OCI-LY7 (cell line): ENCODE measurements at regions not wholly inside any gene's neighbourhood (a gene's known extent, or its start where the extent isn't known, plus 50 kb on each side); places are given as distances from the start of the nearest gene placed in this dataset.
"Not testable (repeated sequence)": the region's sequence is repeated elsewhere in the genome, so short reads cannot be mapped to it uniquely, and the experiment has no call there.

Source experiments
- BruUV-seq: library from RNA; stranded (reverse); fragments of 400-500 nt; replicated peaks from 2 replicates; lab custom pipeline; 2021; lab: Mats Ljungman, UMichigan
- CTCF ChIA-PET: fragments of 300-600 bp; sonication (Branson Sonifier 250); formaldehyde crosslinking; loops from one replicate; lab custom pipeline; 2022; ENCODE audit warnings: antibody characterized with exemption; ENCODE audit not compliant: unreplicated experiment; lab: Charles Lee
- POLR2A ChIA-PET: fragments of 300-600 bp; sonication (Branson Sonifier 250); formaldehyde crosslinking; loops from one replicate; lab custom pipeline; 2022; ENCODE audit warnings: antibody characterized with exemption; lab: Charles Lee
- DNase-seq: peaks from one replicate; pipeline ENCODE4 v3.0.0-alpha.2; 2015; ENCODE audit warnings: low spot score
- H2AFZ ChIP-seq: fragments of 200-600 bp; sonication (generic), shearing (Covaris generic); 2 replicates; pipeline ENCODE4 v1.6.1; 2014; ENCODE audit warnings: mild to moderate bottlenecking, antibody characterized with exemption, low read length, moderate library complexity
- H3K27ac ChIP-seq: fragments of 200-600 bp; sonication (generic); 2 replicates; pipeline ENCODE4 v1.5.1; 2014; ENCODE audit warnings: mixed run types, low read depth, mild to moderate bottlenecking, moderate library complexity, low read length, inconsistent platforms; ENCODE audit not compliant: poor library complexity, severe bottlenecking
- H3K36me3 ChIP-seq: fragments of 200-600 bp; sonication (generic); 2 replicates; pipeline ENCODE4 v1.6.1; 2014; ENCODE audit warnings: mild to moderate bottlenecking, antibody characterized with exemption, low read length, moderate library complexity, mixed read lengths; ENCODE audit not compliant: insufficient read depth
- H3K4me1 ChIP-seq: fragments of 200-600 bp; sonication (generic); 2 replicates; pipeline ENCODE4 v1.5.1; 2014; ENCODE audit warnings: mild to moderate bottlenecking, low read length; ENCODE audit not compliant: insufficient read depth, poor library complexity, severe bottlenecking
- H3K4me2 ChIP-seq: fragments of 200-600 bp; sonication (generic); 2 replicates; pipeline ENCODE4 v1.6.1; 2014; ENCODE audit warnings: mild to moderate bottlenecking, low read length
- H3K4me3 ChIP-seq: fragments of 200-600 bp; sonication (generic); 2 replicates; pipeline ENCODE4 v1.5.1; 2014; ENCODE audit warnings: mild to moderate bottlenecking, low read depth, low read length; ENCODE audit not compliant: poor library complexity, severe bottlenecking
- H3K79me2 ChIP-seq: fragments of 200-600 bp; sonication (generic); 2 replicates; pipeline ENCODE4 v1.6.1; 2016; ENCODE audit warnings: low read depth, mild to moderate bottlenecking, low read length, moderate library complexity, mixed read lengths; ENCODE audit not compliant: insufficient read depth
- H3K9me2 ChIP-seq: fragments of 200-600 bp; sonication (generic); 2 replicates; pipeline ENCODE4 v1.6.1; 2016; ENCODE audit warnings: mild to moderate bottlenecking, low read length, mixed read lengths; ENCODE audit not compliant: insufficient read depth
- H3K9me3 ChIP-seq: fragments of 200-600 bp; sonication (generic); 2 replicates; pipeline ENCODE4 v1.6.1; 2014; ENCODE audit warnings: mild to moderate bottlenecking, mixed run types, low read length, mixed read lengths
- H4K20me1 ChIP-seq: fragments of 200-600 bp; sonication (generic); 2 replicates; pipeline ENCODE4 v1.6.1; 2014; ENCODE audit warnings: mild to moderate bottlenecking, antibody characterized with exemption, low read length, moderate library complexity, mixed read lengths; ENCODE audit not compliant: insufficient read depth
- EZH2phosphoT487 ChIP-seq: fragments of 200-600 bp; sonication (generic); IDR thresholded peaks from 2 replicates; pipeline ENCODE4 v1.6.1; 2018; ENCODE audit warnings: low read depth, borderline replicate concordance, mild to moderate bottlenecking, mixed run types, antibody characterized with exemption, low read length, moderate library complexity, mixed read lengths
- intact Hi-C: fragments of 100-400 bp; cut with micrococcal nuclease; formaldehyde crosslinking; loops from one replicate; pipeline ENCODE4 v1.10.0; 2022; ENCODE audit not compliant: unreplicated experiment
- TF ChIP-seq, protein P1 (sequence below): fragments of 200-600 bp; sonication (generic); conservative IDR thresholded peaks from 2 replicates; pipeline ENCODE4 v1.5.1; 2014; ENCODE audit warnings: mild to moderate bottlenecking, antibody characterized with exemption, low read length, moderate library complexity, mixed read lengths

DNA sequence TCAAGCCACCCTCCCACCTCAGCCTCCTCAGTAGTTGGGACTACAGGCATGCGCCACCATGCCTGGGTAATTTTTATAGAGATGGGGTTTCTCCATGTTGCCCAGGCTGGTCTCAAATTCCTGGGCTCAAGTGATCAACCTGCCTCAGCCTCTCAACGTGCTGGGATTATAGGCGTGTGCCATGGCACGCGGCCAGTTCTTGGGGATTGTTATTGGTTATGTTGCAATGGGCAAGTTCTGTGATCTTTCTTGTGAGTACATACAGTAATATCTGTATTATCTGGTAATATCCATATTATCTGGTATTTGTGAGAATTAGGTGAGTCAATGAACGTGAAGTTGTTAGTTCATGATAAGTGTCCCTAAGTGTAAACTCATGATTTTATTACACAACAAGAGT lies 90.3 kb upstream of the TBL1X start:
- Histone ChIP-seq H3K27ac (no peak overlapping the region), H3K4me3 (no peak overlapping the region), H3K4me2 (no peak overlapping the region), H3K9me2 (no peaks in the 10 kb centered on the region), H3K9me3 (no peaks in the 10 kb centered on the region), H4K20me1 (no peaks in the 10 kb centered on the region), H3K36me3 (no peaks in the 10 kb centered on the region), H3K79me2 (no peaks in the 10 kb centered on the region), H2AFZ (no peak overlapping the region), H3K4me1 (no peaks in the 10 kb centered on the region)
- no TSS peak for BruUV-seq
- no peak for DNase-seq
- intact Hi-C loops: no loop called here
- ChIA-PET CTCF (no interaction called here), POLR2A (no interaction called here)
- TF ChIP-seq, protein P1, sequence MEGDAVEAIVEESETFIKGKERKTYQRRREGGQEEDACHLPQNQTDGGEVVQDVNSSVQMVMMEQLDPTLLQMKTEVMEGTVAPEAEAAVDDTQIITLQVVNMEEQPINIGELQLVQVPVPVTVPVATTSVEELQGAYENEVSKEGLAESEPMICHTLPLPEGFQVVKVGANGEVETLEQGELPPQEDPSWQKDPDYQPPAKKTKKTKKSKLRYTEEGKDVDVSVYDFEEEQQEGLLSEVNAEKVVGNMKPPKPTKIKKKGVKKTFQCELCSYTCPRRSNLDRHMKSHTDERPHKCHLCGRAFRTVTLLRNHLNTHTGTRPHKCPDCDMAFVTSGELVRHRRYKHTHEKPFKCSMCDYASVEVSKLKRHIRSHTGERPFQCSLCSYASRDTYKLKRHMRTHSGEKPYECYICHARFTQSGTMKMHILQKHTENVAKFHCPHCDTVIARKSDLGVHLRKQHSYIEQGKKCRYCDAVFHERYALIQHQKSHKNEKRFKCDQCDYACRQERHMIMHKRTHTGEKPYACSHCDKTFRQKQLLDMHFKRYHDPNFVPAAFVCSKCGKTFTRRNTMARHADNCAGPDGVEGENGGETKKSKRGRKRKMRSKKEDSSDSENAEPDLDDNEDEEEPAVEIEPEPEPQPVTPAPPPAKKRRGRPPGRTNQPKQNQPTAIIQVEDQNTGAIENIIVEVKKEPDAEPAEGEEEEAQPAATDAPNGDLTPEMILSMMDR: no peak
- TF ChIP-seq EZH2phosphoT487: no peak

DNA sequence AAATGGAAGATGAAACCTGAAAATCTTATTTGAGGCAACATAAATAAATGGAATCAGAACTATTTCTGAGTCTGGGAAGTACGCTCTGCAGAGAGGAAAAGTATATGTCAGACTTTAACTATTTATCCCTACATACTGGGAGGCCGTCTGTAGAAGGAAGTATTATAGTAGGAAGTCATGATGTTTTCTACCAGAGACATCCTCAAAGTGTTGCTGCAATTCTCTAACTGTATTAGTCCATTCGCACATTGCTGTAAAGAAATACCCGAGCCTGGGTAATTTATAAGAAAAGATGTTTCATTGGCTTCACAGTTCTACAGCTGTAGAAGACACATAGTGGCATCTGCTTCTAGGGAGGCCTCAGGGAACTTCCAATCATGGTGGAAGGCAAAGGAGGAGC lies 88.7 kb upstream of the TBL1X start:
- no peaks in the 10 kb centered on the region for H3K9me2 ChIP-seq
- ChIA-PET POLR2A (no interaction called here), CTCF (no interaction called here)
- no peak overlapping the region for H3K4me2 ChIP-seq
- no peaks in the 10 kb centered on the region for H3K79me2 ChIP-seq
- DNase-seq: no peak
- intact Hi-C loops: no loop called here
- H3K4me1 ChIP-seq: no peaks in the 10 kb centered on the region
- H3K4me3 ChIP-seq: no peak overlapping the region
- H3K9me3 ChIP-seq: no peaks in the 10 kb centered on the region
- no peaks in the 10 kb centered on the region for H4K20me1 ChIP-seq
- BruUV-seq: no TSS peak
- H3K36me3 ChIP-seq: no peaks in the 10 kb centered on the region
- no peak overlapping the region for H2AFZ ChIP-seq
- TF ChIP-seq EZH2phosphoT487: no peak
- TF ChIP-seq, protein P1: no peak
- H3K27ac ChIP-seq: no peak overlapping the region

DNA sequence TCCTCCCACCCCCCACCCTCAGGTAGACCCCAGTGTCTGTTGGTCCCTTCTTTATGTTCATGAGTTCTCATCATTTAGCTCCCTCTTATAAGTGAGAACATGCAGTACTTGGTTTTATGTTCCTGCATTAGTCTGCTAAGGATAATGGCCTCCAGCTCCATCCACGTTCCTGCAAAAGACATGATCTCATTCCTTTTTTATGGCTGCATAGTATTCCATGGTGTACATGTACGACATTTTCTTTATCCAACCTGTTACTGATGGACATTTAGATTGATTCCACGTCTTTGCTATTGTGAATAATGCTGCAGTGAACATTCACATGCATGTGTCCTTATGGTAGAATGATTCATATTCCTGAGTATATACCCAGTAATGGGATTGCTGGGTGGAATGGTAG lies 87.6 kb upstream of the TBL1X start:
- H3K4me1 ChIP-seq, H3K9me2 ChIP-seq, H3K4me2 ChIP-seq, H3K36me3 ChIP-seq, POLR2A ChIA-PET, BruUV-seq, H3K27ac ChIP-seq, H3K4me3 ChIP-seq, H4K20me1 ChIP-seq, intact Hi-C loops, H3K79me2 ChIP-seq, H3K9me3 ChIP-seq, H2AFZ ChIP-seq, DNase-seq, CTCF ChIA-PET: not testable (repeated sequence)
